Mesenchymal stem cell (in vitro differentiated cells and primary cell): ENCODE measurements at regions not wholly inside any gene's neighbourhood (a gene's known extent, or its start where the extent isn't known, plus 50 kb on each side); places are given as distances from the start of the nearest gene placed in this dataset.
A peak's percentile ranks its signal among the peaks of the same experiment; 100 is the strongest.

ENCODE experiments used
- DNase-seq: peaks from one replicate; pipeline ENCODE4 v3.0.0-alpha.2; 2013
- H2AFZ ChIP-seq: one replicate; pipeline ENCODE4 v1.6.1; 2013; ENCODE audit warnings: low read depth, mild to moderate bottlenecking, control low read depth, inconsistent platforms, low read length, moderate library complexity
- H2AK5ac ChIP-seq: 2 replicates; pipeline ENCODE4 v1.6.1; 2013; ENCODE audit warnings: low read length, moderate library complexity, mild to moderate bottlenecking, inconsistent platforms; ENCODE audit not compliant: severe bottlenecking
- H2BK120ac ChIP-seq: one replicate; pipeline ENCODE4 v1.6.1; 2013; ENCODE audit warnings: low read depth, mild to moderate bottlenecking, inconsistent platforms, low read length, moderate library complexity
- H2BK12ac ChIP-seq, 2 experiments: one replicate each; pipeline ENCODE4 v1.6.1; 2013; ENCODE audit warnings: inconsistent platforms in 2 of 2, low read length in 2 of 2, mild to moderate bottlenecking in 2 of 2, moderate library complexity in 2 of 2, control low read depth in 1 of 2
- H2BK15ac ChIP-seq: one replicate; pipeline ENCODE4 v1.6.1; 2013; ENCODE audit warnings: mild to moderate bottlenecking, low read depth, inconsistent platforms; ENCODE audit not compliant: poor library complexity, severe bottlenecking
- H2BK5ac ChIP-seq: 2 replicates; pipeline ENCODE4 v1.6.1; 2013; ENCODE audit warnings: low read depth, mild to moderate bottlenecking, low read length, control low read depth, inconsistent platforms; ENCODE audit not compliant: poor library complexity, severe bottlenecking
- H3K14ac ChIP-seq, 2 experiments: one replicate each; pipeline ENCODE4 v1.6.1; 2013; ENCODE audit warnings: inconsistent platforms in 2 of 2, low read length in 2 of 2, control low read depth in 1 of 2, mild to moderate bottlenecking in 1 of 2, moderate library complexity in 1 of 2
- H3K18ac ChIP-seq, 2 experiments: one replicate each; pipeline ENCODE4 v1.6.1; 2013; ENCODE audit warnings: inconsistent platforms in 2 of 2, low read length in 2 of 2, control low read depth in 1 of 2, low read depth in 1 of 2, mild to moderate bottlenecking in 1 of 2
- H3K23ac ChIP-seq, 2 experiments: one replicate each; pipeline ENCODE4 v1.6.1; 2013; ENCODE audit warnings: inconsistent platforms in 2 of 2, low read length in 2 of 2, mild to moderate bottlenecking in 2 of 2, moderate library complexity in 2 of 2, control low read depth in 1 of 2
- H3K27ac ChIP-seq: 2 replicates; pipeline ENCODE4 v1.5.1; 2013; ENCODE audit warnings: mild to moderate bottlenecking, moderate library complexity, low read length, control low read depth, inconsistent platforms; ENCODE audit not compliant: poor library complexity, severe bottlenecking
- H3K27me3 ChIP-seq, 2 experiments: 2 replicates each; pipeline versions ENCODE4 v1.6.1 to v1.7.0; 2013; ENCODE audit warnings: low read length in 2 of 2, mild to moderate bottlenecking in 2 of 2, moderate library complexity in 2 of 2, control low read depth in 1 of 2, inconsistent platforms in 1 of 2; ENCODE audit not compliant: control insufficient read depth in 1 of 2, insufficient read depth in 1 of 2
- H3K36me3 ChIP-seq, 2 experiments: 2 replicates each; pipeline versions ENCODE4 v1.6.1 to v1.7.0; 2013; ENCODE audit warnings: low read length in 2 of 2, control low read depth in 1 of 2, inconsistent platforms in 1 of 2, low read depth in 1 of 2, mild to moderate bottlenecking in 1 of 2; ENCODE audit not compliant: insufficient read depth in 2 of 2, control insufficient read depth in 1 of 2
- H3K4ac ChIP-seq, 2 experiments: one replicate each; pipeline ENCODE4 v1.6.1; 2013; ENCODE audit warnings: inconsistent platforms in 2 of 2, low read length in 2 of 2, mild to moderate bottlenecking in 2 of 2, moderate library complexity in 2 of 2, control low read depth in 1 of 2, low read depth in 1 of 2
- H3K4me1 ChIP-seq: 2 replicates; pipeline ENCODE4 v1.6.1; 2013; ENCODE audit warnings: low read depth, low read length, control low read depth; ENCODE audit not compliant: control insufficient read depth, insufficient read depth
- H3K4me2 ChIP-seq: 2 replicates; pipeline ENCODE4 v1.6.1; 2013; ENCODE audit warnings: low read length, mild to moderate bottlenecking, inconsistent platforms; ENCODE audit not compliant: poor library complexity, severe bottlenecking
- H3K4me3 ChIP-seq, 2 experiments: 2 replicates each; pipeline versions ENCODE4 v1.5.1 to v1.7.0; 2013; ENCODE audit warnings: low read length in 2 of 2, mild to moderate bottlenecking in 2 of 2, control low read depth in 1 of 2, low read depth in 1 of 2; ENCODE audit not compliant: insufficient read depth in 1 of 2
- H3K79me1 ChIP-seq: replicated peaks from 2 replicates; pipeline ENCODE4 v1.6.1; 2013; ENCODE audit warnings: mild to moderate bottlenecking, control low read depth, low read length, inconsistent platforms; ENCODE audit not compliant: poor library complexity, severe bottlenecking
- H3K9ac ChIP-seq: 2 replicates; pipeline ENCODE4 v1.7.0; 2013; ENCODE audit warnings: mild to moderate bottlenecking, low read length, moderate library complexity
- H3K9me3 ChIP-seq: 2 replicates; pipeline ENCODE4 v1.7.0; 2013; ENCODE audit warnings: mild to moderate bottlenecking, low read length; ENCODE audit not compliant: control insufficient read depth
- H4K8ac ChIP-seq: one replicate; pipeline ENCODE4 v1.6.1; 2013; ENCODE audit warnings: inconsistent platforms, mild to moderate bottlenecking, low read length, moderate library complexity
- H4K91ac ChIP-seq: one replicate; pipeline ENCODE4 v1.6.1; 2013; ENCODE audit warnings: mild to moderate bottlenecking, low read length, inconsistent platforms
- WGBS: methylation state at CpG from one replicate; pipeline ENCODE4 v1.1.7; 2013; ENCODE audit warnings: mixed read lengths; 5-methylcytosine and 5-hydroxymethylcytosine counted together

DNA sequence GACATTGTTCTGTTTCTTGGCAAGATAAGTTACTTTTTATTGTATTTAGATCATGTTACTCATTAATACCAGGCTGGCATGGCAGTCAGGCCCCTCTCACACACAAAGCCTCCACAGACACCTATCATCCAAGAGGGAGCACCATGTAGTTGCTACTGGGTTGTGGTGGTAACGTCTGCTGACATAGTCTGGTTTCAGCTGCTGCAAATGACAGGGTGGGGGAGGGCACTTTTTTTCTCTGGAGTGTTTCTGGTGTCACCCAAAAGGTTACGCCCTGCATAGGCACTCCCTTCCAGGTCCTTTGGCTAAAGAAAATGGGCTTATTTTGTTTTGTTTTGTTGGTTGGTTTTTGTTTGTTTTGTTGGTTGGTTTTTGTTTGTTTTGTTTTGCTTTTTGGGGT, 236.4 kb upstream of the RIMS1 start:
- Histone ChIP-seq H3K4ac (no peak overlapping the region), H3K4me3 (no peak overlapping the region), H4K91ac (peak overlapping the region; percentile 35), H3K9me3 (peaks cover 34% of the 10 kb centered on the region), H2BK120ac (no peak overlapping the region), H2BK12ac (no peak overlapping the region), H3K79me1 (peaks cover 2% of the 10 kb centered on the region), H3K36me3 (no peaks in the 10 kb centered on the region), H2AFZ (no peak overlapping the region), H3K4me1 (no peaks in the 10 kb centered on the region), H3K14ac (no peak overlapping the region), H3K18ac (no peak overlapping the region), H4K8ac (no peak overlapping the region), H3K27me3 (no peaks in the 10 kb centered on the region), H2AK5ac (no peak overlapping the region), H3K23ac (no peak overlapping the region), H2BK15ac (no peak overlapping the region), H2BK5ac (no peak overlapping the region), H3K27ac (no peak overlapping the region), H3K4me2 (no peak overlapping the region), H3K9ac (no peak overlapping the region)
- DNase-seq = no peak
- WGBS = 47% methylated on average over 2 of the region's 2 CpGs

DNA sequence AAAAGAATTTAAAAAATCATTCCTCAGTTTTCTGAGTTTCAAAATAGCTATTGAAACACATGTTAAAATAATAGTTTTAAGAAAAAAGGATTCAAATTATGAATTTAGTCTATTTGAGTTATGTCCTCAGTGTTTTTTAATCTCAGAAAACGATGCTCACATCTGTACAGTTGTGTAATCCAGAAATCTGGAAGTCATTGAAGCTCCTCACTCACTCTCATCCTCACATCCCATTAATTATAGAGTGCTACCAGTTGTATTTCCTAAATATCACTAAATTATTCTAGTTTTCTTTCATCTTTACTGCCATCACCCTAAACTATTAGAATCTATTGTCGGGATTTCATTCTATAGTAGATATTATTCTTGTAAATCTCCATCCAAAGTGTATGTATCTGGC, 234.7 kb upstream of the RIMS1 start:
- no peak overlapping the region for H3K23ac ChIP-seq
- no peak overlapping the region for H2BK12ac ChIP-seq
- H4K8ac ChIP-seq = no peak overlapping the region
- no peaks in the 10 kb centered on the region for H3K36me3 ChIP-seq
- H2BK120ac ChIP-seq = no peak overlapping the region
- H3K18ac ChIP-seq = no peak overlapping the region
- H2AK5ac ChIP-seq = no peak overlapping the region
- no peak overlapping the region for H3K4me3 ChIP-seq
- H3K4me1 ChIP-seq = no peaks in the 10 kb centered on the region
- H3K4me2 ChIP-seq = no peak overlapping the region
- peaks cover 24% of the 10 kb centered on the region for H3K9me3 ChIP-seq
- no peak overlapping the region for H2AFZ ChIP-seq
- no peak overlapping the region for H3K14ac ChIP-seq
- no peak overlapping the region for H4K91ac ChIP-seq
- H2BK15ac ChIP-seq = no peak overlapping the region
- no peak overlapping the region for H3K27ac ChIP-seq
- H2BK5ac ChIP-seq = no peak overlapping the region
- peaks cover 2% of the 10 kb centered on the region for H3K79me1 ChIP-seq
- H3K4ac ChIP-seq = no peak overlapping the region
- no peaks in the 10 kb centered on the region for H3K27me3 ChIP-seq
- DNase-seq = no peak
- H3K9ac ChIP-seq = no peak overlapping the region
- 45% methylated on average over 1 of the region's 2 CpGs for WGBS

GRCh38 chr6:71656121-71656520, 230.2 kb upstream of the RIMS1 start:
- H2BK12ac ChIP-seq = no peak overlapping the region
- H2AK5ac ChIP-seq = no peak overlapping the region
- no peak overlapping the region for H3K23ac ChIP-seq
- no peak overlapping the region for H2BK120ac ChIP-seq
- no peaks in the 10 kb centered on the region for H3K4me1 ChIP-seq
- no peak overlapping the region for H4K8ac ChIP-seq
- 22% methylated on average over 1 of the region's 1 CpG for WGBS
- H3K4me3 ChIP-seq = no peak overlapping the region
- no peak overlapping the region for H2BK5ac ChIP-seq
- H3K36me3 ChIP-seq = no peaks in the 10 kb centered on the region
- H3K14ac ChIP-seq = no peak overlapping the region
- H3K27me3 ChIP-seq = no peaks in the 10 kb centered on the region
- no peak overlapping the region for H4K91ac ChIP-seq
- DNase-seq = no peak
- no peaks in the 10 kb centered on the region for H3K9me3 ChIP-seq
- H3K4ac ChIP-seq = no peak overlapping the region
- no peak overlapping the region for H3K4me2 ChIP-seq
- H2AFZ ChIP-seq = no peak overlapping the region
- no peaks in the 10 kb centered on the region for H3K79me1 ChIP-seq
- no peak overlapping the region for H3K9ac ChIP-seq
- H3K18ac ChIP-seq = no peak overlapping the region
- H3K27ac ChIP-seq = no peak overlapping the region
- no peak overlapping the region for H2BK15ac ChIP-seq

GRCh38 chr6:71665931-71666330, 220.4 kb upstream of the RIMS1 start:
- Histone ChIP-seq H3K4me3 (no peak overlapping the region), H3K27ac (no peak overlapping the region), H3K36me3 (no peaks in the 10 kb centered on the region), H3K18ac (no peak overlapping the region), H2BK15ac (no peak overlapping the region), H3K14ac (no peak overlapping the region), H3K9ac (no peak overlapping the region), H4K91ac (no peak overlapping the region), H3K79me1 (no peaks in the 10 kb centered on the region), H2AFZ (no peak overlapping the region), H3K4ac (no peak overlapping the region), H2BK120ac (no peak overlapping the region), H3K23ac (no peak overlapping the region), H3K4me2 (no peak overlapping the region), H2BK12ac (no peak overlapping the region), H2BK5ac (no peak overlapping the region), H2AK5ac (no peak overlapping the region), H3K4me1 (peaks cover 1% of the 10 kb centered on the region), H3K27me3 (no peaks in the 10 kb centered on the region), H4K8ac (no peak overlapping the region), H3K9me3 (no peaks in the 10 kb centered on the region)
- WGBS = 40% methylated on average over 1 of the region's 3 CpGs
- no peak for DNase-seq
